K562 (cell line): ENCODE measurements at regions not wholly inside any gene's neighbourhood (a gene's known extent, or its start where the extent isn't known, plus 50 kb on each side); places are given as distances from the start of the nearest gene placed in this dataset.

Experiments used
- ATF4 ChIP-seq: fragments of 450-650 bp; formaldehyde crosslinking; IDR thresholded peaks from 2 replicates; pipeline ENCODE4 v1.4.0; 2022; ENCODE audit warnings: mild to moderate bottlenecking, moderate library complexity
- CHD7 ChIP-seq: fragments of 200-600 bp; sonication (generic); IDR thresholded peaks from one replicate; pipeline ENCODE4 v1.6.1; 2012; ENCODE audit warnings: mild to moderate bottlenecking, low read depth, low read length, inconsistent platforms
- HINFP ChIP-seq: fragments of 450-650 bp; conservative IDR thresholded peaks from 2 replicates; pipeline ENCODE4 v1.6.1; 2016; ENCODE audit warnings: missing genetic modification characterization, low read depth, mild to moderate bottlenecking, control low read depth, missing compliant biosample characterization
- SMAD2 ChIP-seq: fragments of 150-350 bp; IDR thresholded peaks from 2 replicates; pipeline ENCODE4 v1.6.1; 2014; ENCODE audit warnings: low read depth, mild to moderate bottlenecking, low read length
- SMAD3 ChIP-seq: fragments of 450-650 bp; formaldehyde crosslinking; conservative IDR thresholded peaks from 2 replicates; pipeline ENCODE4 v1.4.0; 2020; ENCODE audit warnings: mild to moderate bottlenecking
- TCF15 ChIP-seq: fragments of 250-450 bp; sonication (Bioruptor Pico); IDR thresholded peaks from 2 replicates; pipeline ENCODE4 v1.8.0; 2022; ENCODE audit warnings: moderate library complexity, mild to moderate bottlenecking, inconsistent platforms
- USF2 ChIP-seq: sonication (generic); formaldehyde crosslinking; IDR thresholded peaks from 2 replicates; pipeline ENCODE4 v1.5.0; 2020; ENCODE audit warnings: missing genetic modification reagents
- ZNF584 ChIP-seq: fragments of 200-800 bp; sonication (Bioruptor generic); IDR thresholded peaks from 2 replicates; pipeline ENCODE4 v1.6.1; 2016; ENCODE audit warnings: low read depth, mild to moderate bottlenecking, missing genetic modification characterization, missing compliant biosample characterization

GRCh38 chr16:85522842-85523601, 90.1 kb upstream of the GSE1 start (continued):
- TF ChIP-seq ATF4 (CRISPR knock-in tag), result no peak
- no peak for TF ChIP-seq SMAD2
- TF ChIP-seq HINFP (tag), result no peak
- no peak for TF ChIP-seq TCF15 (CRISPR knock-in tag)
- no peak for TF ChIP-seq SMAD3
- TF ChIP-seq ZNF584 (CRISPR knock-in tag), result no peak
- no peak for TF ChIP-seq USF2
- peak; percentile 18 for TF ChIP-seq CHD7
